SU-DHL-6 (cell line): ENCODE measurements at regions not wholly inside any gene's neighbourhood (a gene's known extent, or its start where the extent isn't known, plus 50 kb on each side); places are given as distances from the start of the nearest gene placed in this dataset.

Source experiments
- EZH2phosphoT487 ChIP-seq: fragments of 200-600 bp; sonication (generic), shearing (Covaris generic); conservative IDR thresholded peaks from 2 replicates; pipeline ENCODE4 v1.6.1; 2018; ENCODE audit warnings: mild to moderate bottlenecking, antibody characterized with exemption, low read length, moderate library complexity, mixed read lengths
- TF ChIP-seq, protein P1 (sequence below): fragments of 200-600 bp; sonication (generic); IDR thresholded peaks from one replicate; pipeline ENCODE4 v1.5.1; 2017; ENCODE audit warnings: antibody characterized with exemption, mild to moderate bottlenecking, low read length, moderate library complexity; ENCODE audit not compliant: insufficient read depth, poor library complexity, severe bottlenecking

DNA sequence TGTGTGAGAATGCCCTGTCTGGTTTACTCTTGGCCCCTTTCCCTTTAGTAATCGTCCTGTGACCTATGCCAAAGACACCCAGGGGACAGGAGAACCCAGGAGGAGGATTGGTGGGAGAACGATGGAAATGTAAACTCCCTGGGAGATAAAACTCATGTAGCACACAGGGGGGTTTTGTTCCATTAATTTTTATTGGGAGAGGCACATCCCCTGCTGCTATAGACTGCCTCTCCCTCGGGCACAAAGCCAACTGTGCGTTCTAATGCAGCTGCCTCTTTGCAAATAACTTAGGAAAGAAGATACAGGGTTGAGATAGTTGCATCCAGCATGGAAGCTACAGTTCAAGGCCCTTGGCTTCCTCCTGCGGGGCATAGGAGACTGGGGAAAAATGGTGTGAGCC is 489.6 kb downstream of the SLC4A3 start:
- TF ChIP-seq, protein P1, sequence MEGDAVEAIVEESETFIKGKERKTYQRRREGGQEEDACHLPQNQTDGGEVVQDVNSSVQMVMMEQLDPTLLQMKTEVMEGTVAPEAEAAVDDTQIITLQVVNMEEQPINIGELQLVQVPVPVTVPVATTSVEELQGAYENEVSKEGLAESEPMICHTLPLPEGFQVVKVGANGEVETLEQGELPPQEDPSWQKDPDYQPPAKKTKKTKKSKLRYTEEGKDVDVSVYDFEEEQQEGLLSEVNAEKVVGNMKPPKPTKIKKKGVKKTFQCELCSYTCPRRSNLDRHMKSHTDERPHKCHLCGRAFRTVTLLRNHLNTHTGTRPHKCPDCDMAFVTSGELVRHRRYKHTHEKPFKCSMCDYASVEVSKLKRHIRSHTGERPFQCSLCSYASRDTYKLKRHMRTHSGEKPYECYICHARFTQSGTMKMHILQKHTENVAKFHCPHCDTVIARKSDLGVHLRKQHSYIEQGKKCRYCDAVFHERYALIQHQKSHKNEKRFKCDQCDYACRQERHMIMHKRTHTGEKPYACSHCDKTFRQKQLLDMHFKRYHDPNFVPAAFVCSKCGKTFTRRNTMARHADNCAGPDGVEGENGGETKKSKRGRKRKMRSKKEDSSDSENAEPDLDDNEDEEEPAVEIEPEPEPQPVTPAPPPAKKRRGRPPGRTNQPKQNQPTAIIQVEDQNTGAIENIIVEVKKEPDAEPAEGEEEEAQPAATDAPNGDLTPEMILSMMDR = no peak
- TF ChIP-seq EZH2phosphoT487 = no peak
